Neural cell (in vitro differentiated cells): ENCODE measurements at regions not wholly inside any gene's neighbourhood (a gene's known extent, or its start where the extent isn't known, plus 50 kb on each side); places are given as distances from the start of the nearest gene placed in this dataset.

Source experiments
- CTCF ChIP-seq: fragments of 450-650 bp; IDR thresholded peaks from 2 replicates; pipeline ENCODE4 v1.5.1; 2014; ENCODE audit warnings: antibody characterized with exemption, mild to moderate bottlenecking, moderate library complexity; ENCODE audit not compliant: poor library complexity, severe bottlenecking
- EP300 ChIP-seq: fragments of 450-650 bp; conservative IDR thresholded peaks from 2 replicates; pipeline ENCODE4 v1.6.1; 2014; ENCODE audit warnings: antibody characterized with exemption, mild to moderate bottlenecking, moderate library complexity; ENCODE audit not compliant: poor library complexity, severe bottlenecking
- EZH2 ChIP-seq: fragments of 200-600, 300-800 bp; shearing (Covaris generic), sonication (generic); IDR thresholded peaks from 2 replicates; pipeline ENCODE4 v1.6.1; 2014; ENCODE audit warnings: antibody characterized with exemption, low read length, borderline replicate concordance, mild to moderate bottlenecking; ENCODE audit not compliant: insufficient read depth, poor library complexity, severe bottlenecking
- POLR2AphosphoS5 ChIP-seq: IDR thresholded peaks from 2 replicates; pipeline ENCODE4 v1.6.1; 2012
- RAD21 ChIP-seq: fragments of 450-650 bp; conservative IDR thresholded peaks from 2 replicates; pipeline ENCODE4 v1.6.1; 2014; ENCODE audit warnings: antibody characterized with exemption, mild to moderate bottlenecking, moderate library complexity
- SMC3 ChIP-seq: fragments of 450-650 bp; conservative IDR thresholded peaks from 2 replicates; pipeline ENCODE4 v1.6.1; 2014; ENCODE audit warnings: antibody characterized with exemption, mild to moderate bottlenecking, moderate library complexity; ENCODE audit not compliant: poor library complexity
- TAF1 ChIP-seq: IDR thresholded peaks from 2 replicates; pipeline ENCODE4 v1.6.1; 2012; ENCODE audit warnings: low read depth
- TF ChIP-seq, protein P1 (sequence below): IDR thresholded peaks from 2 replicates; pipeline ENCODE4 v1.6.1; 2012; ENCODE audit warnings: borderline replicate concordance

GRCh38 chr6:145270464-145270863, 464.9 kb downstream of the EPM2A start:
- TF ChIP-seq CTCF (no peak), EP300 (no peak), SMC3 (no peak), POLR2AphosphoS5 (no peak), TAF1 (no peak), RAD21 (no peak), EZH2 (no peak)
- TF ChIP-seq, protein P1, sequence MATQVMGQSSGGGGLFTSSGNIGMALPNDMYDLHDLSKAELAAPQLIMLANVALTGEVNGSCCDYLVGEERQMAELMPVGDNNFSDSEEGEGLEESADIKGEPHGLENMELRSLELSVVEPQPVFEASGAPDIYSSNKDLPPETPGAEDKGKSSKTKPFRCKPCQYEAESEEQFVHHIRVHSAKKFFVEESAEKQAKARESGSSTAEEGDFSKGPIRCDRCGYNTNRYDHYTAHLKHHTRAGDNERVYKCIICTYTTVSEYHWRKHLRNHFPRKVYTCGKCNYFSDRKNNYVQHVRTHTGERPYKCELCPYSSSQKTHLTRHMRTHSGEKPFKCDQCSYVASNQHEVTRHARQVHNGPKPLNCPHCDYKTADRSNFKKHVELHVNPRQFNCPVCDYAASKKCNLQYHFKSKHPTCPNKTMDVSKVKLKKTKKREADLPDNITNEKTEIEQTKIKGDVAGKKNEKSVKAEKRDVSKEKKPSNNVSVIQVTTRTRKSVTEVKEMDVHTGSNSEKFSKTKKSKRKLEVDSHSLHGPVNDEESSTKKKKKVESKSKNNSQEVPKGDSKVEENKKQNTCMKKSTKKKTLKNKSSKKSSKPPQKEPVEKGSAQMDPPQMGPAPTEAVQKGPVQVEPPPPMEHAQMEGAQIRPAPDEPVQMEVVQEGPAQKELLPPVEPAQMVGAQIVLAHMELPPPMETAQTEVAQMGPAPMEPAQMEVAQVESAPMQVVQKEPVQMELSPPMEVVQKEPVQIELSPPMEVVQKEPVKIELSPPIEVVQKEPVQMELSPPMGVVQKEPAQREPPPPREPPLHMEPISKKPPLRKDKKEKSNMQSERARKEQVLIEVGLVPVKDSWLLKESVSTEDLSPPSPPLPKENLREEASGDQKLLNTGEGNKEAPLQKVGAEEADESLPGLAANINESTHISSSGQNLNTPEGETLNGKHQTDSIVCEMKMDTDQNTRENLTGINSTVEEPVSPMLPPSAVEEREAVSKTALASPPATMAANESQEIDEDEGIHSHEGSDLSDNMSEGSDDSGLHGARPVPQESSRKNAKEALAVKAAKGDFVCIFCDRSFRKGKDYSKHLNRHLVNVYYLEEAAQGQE = no peak
